NCI-H187 treated with DMSO at 0.1 percent for 48 hours (cell line): ENCODE measurements at regions not wholly inside any gene's neighbourhood (a gene's known extent, or its start where the extent isn't known, plus 50 kb on each side); places are given as distances from the start of the nearest gene placed in this dataset.

Source experiments
- DNase-seq: peaks from one replicate; lab custom pipeline; 2025; lab: John Stamatoyannopoulos, UW

DNA sequence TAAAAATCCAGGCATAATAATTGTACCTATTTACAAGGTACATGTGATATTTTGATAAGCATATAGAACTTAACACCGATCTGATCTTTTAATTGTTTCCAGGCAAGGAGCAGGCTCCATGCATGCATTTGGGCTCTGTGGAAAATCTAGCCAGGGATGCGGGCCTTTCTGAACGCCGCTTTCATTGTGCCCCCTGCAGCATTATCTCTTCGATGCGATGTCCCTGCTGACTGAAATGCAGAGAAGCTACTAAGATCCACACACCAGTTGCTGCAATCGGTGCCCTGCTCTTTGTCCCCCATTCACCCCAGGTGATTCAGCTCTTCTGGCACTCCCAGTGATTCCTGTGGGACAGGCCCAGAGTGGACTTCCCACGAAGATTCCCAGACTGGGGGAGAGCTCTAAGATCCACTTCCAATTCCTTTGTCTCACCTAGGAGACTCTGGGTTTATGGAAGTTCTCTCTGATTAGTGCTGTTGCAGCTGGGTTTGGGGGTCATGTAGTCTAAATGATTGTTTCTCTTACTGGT is 254.3 kb upstream of the AGA start:
- no peak for DNase-seq

DNA sequence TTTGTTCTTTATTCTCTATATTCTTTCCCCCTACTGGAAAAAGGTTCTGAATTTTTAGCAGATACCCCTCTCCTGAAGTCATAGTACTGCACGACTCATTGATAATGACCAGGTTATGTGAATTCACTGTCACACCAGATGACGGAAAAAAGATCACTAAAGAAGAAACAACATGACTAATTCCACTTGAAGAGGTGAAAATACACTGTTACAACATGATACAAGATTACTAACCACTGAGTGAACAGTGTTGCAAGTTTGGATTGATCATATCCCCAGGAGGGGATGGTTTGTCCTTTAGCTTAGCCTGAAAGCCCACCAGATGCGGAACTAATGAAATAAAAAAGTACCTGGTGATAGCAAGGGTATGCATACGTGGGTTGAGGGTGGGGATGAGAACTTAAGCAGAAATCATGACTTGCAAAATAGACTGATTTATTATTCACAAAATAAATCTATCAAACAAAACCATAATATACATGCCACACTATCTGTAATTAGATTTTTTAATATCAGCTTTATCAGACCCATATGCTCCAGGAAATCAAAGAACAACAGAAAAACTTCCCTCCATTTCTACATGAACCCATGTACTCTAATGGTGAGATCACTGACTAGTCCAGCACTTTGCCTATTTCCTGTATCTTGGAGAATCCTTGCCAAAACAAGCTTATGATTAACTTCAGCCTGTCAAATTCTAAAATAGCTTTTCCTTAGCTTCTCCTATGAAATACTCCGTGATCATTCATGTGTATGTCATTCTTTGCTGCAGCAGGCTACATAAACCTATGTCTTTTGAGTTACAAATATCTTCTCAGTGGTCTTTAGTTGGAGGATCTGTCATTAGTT is 257.4 kb upstream of the AGA start:
- no peak for DNase-seq

DNA sequence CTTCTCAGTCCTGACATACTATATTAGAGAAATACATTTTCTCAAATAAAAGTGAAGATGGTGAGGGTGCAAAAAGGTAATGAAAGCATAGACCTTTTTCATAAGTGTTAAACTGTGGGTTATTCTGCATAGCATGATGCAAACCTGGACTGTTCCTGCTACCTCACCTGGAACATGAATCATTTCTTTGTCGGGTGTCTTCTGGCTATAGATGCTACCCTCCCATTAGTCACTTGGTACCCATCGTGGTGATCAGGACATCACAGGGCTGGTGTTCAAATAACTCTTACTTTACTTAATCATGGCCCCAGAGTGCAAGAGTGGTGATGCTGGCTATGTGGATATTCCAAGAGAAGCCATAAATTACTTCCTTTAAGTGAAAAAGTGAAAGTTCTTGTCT is 264.7 kb upstream of the AGA start:
- DNase-seq: no peak

DNA sequence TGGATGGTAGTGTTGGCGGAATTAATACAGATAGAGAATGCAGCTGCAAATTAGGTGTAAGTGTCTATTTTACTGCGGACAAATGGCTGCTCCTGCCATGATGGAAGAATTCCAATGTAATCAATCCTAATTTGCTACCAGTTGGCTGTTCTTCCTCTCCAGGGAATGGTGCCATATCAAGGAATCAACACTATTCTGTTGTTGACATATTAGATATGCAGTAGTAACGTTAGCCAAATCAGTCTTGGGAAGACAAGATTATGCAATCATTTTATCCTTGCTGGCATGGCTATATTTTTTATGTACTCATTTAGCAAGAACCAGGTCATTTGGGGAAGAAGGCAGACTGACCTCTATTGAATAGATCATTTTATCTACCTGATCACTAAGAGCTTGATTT is 271.2 kb upstream of the AGA start:
- no peak for DNase-seq

DNA sequence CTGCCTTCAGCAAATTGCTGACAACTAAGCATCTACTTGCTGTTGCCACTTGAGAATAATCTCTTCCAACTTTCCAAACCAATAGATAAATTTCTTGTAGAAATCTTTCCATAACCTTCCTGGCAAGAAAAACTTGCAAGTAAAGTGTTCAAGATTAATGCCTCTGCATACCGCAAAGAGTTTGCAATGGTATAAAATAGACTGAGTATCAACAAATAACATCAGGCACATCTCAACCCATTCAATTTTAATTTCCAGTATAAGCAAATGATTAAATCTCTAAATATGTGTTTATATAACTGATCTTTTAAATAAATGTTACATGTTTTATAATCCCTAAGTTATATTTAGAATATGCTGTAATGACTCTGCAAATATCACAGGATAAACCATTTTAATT is 275.2 kb upstream of the AGA start:
- DNase-seq: no peak

DNA sequence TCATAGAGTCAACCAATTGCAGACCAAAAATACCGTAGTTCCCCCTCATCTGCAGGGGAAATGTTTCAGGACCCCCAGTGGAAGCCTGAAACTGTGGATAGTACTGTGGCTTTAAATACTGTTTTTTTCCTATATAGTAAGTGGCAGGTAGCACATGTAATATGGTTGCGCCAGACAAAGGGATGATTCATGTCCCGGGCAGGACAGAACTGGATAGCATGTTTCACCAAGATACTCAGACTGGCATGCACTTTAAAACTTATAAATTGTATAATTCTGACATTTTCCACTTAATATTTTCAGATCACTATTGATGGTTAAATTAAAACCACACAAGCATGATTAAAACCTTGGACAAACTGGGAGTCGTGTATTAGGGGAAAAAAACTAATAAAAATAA is 276.3 kb upstream of the AGA start:
- no peak for DNase-seq

DNA sequence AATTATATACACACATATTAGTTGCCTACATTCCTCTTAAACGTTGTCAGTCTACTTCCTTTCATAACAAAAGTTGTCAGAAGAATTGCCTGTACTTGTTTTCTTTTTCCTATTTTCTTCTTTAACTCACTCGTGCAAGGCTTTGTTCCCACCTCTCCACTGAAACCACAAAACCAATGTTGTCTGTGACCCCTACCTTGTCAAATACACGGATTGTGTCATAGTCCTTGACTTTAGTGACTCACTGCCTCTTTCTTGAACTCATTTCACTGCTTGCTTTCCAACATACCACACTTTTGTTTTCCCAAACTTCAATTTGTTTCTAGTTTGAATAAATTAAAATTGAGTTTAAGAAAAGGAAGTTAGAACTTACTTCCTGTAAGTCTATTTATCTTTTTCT is 283.9 kb upstream of the AGA start:
- DNase-seq: no peak

DNA sequence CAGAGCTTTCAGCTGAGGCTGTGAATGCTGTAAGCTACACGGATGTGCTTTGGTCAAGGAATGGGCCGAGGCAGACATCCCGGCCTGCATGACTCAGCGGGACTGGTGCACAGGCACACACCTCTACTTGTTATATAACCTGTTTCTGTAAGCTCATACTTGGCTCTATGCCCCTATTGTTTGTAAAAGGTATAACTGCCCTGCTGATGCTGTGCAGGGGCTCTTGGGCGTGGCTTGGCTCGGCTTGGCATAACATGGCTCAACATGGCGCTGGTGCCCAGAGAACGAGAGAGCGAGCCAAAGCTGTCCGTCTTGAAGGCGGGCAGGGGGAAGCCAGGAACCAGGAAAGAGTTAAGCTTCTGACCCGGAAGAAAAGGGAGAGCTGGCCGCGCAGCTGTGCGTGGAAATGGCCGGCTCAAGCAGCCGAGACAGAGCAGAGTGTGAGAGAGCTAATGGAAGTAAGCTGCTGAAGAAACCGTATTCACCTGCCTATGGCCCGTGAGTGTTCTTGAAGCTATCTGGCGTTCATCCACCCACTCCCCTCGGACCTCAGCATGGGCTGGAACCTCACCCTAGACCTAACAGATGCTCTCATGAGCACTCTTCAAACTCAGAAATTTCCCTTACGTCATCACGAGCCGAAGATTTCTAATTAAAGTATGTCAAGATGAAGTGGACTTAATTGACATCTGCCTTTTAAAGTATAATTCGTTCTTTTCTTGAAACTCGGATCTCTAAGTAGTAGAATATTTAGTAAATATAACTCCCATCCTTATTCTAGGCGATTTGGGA is 286.3 kb upstream of the AGA start:
- DNase-seq: no peak

DNA sequence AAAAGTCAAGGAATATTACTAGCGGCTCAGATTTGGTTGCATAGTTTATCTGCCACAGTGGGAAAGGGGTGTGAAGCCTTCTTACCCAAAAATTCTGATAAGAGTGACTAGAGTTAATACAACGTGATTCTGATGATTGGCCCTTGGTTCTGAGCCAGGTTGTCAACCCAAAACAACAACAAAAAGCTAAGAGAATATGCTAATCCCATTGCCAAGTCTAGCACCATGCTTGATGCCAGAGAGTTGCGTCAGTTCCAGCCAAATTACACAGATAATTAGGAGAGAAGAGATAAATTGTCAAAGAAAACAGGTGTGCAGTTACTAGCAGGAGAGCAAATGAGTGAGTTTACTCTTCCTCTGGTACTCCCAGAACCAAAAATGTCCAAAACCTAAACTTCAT is 287.4 kb upstream of the AGA start:
- DNase-seq: no peak

DNA sequence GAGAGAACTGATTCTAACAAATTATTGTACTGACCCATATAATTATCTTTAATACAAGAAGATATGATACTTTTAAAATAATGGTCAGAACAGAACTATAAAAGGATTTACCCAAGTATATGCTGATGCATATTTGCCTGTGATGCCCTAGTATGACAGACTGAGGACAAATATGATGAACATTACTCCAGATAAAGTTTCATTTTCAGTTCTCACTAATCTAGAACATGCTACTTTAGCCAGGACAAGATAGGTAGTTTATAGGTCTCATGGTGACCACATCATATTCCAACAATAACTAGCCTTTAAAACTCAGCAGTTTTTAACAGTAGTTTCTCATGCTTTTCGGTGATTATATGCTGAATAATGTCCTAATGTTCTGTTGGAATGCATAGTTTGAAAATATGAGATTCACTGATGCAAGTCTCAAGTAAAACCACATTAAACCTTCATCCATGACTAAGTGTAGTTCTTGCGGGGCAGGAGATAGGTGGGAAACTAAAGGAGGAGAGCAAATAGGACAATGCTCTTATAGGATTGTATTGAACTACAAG is 295.2 kb upstream of the AGA start:
- no peak for DNase-seq

DNA sequence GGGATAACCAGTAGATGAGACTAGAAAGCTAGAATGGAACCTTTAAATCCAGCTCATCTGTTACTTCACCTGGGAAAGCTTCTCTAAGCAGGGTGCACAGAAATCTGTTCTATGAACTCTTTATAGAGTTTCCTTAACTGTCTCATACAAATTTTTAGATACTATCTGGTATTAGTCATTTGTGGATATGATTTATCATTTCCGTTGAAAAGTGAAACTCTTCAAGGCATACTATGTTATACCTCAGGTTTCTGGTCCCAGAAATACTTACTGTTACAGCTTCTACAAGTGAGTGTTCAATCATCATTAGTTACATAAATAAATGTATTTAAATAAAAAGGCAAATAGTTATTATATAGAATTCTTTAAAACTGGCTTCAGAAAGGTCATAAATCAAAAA is 298.3 kb upstream of the AGA start:
- DNase-seq: no peak

DNA sequence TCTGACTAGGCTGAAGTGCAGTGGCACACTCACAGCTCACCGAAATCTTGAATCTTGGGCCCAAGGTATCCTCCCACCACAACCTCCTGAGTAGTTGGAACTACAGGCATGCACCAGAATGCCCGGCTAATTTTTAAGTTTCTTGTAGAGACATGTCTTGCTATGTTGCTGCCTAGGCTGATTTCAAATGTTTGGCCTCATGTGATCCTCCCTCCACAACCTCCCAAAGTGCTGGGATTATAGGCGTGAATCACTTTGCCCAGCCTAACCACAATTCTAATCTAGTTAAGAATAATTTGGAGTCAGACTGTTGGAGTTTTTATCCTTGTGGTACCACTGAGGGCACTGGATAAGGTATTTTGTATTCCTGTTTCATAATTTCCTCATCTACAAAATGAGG is 317.5 kb upstream of the AGA start:
- no peak for DNase-seq

DNA sequence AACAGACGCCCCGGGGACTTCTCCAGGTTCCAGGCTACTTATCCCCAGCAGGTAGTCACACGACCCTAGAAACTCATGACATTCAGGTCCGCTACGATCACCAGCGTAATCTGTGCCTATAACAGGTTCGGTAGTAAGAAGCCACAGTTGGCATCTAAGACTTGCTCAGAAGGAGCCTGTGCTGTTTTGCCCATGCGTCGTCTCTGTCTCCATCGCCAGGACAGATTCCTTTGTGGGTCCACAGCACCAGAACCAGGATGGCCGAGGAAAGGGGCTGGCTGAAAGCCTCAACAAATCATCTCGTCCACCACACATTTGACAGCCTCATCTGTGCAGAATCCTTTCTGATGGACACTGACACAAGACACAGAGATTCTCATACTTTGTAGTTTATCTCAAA is 319.5 kb upstream of the AGA start:
- DNase-seq: no peak

DNA sequence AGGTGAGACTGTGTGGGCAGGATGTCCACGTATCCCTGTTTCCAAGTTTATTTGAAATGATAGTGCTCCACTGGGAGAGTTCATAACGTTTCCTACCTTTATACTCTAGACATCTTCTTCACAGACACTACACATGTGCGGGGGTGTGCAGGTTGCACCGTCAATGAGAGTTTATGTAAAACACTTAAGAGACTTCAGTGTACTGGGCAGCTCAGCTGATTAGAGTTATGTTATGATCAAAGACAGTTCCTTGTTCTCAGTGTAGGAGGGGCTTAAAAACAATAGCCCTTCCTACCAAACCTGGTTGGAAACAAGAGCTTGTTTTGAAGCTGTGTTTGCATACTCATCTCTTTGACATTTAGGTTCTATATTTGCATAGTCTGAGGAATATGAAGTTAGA is 326.9 kb upstream of the AGA start:
- no peak for DNase-seq

DNA sequence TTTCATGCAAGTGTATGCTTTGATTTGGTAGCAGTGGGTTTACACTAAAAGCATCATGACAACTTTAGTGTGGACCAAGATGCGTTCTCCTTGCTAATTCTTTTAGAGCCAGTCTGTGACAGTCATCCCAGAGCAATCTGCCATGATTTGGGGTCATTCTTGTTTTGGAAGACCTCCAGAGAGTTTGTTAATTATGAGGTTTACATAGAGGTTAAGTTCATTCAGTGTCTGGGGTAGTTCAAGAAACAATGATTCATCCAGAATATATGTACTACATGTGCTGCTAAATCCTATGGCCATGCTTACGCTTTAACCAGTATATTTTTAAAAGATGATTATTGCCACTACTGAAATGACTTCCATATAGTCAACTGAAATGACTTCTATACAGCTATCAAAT is 328.5 kb upstream of the AGA start:
- no peak for DNase-seq

DNA sequence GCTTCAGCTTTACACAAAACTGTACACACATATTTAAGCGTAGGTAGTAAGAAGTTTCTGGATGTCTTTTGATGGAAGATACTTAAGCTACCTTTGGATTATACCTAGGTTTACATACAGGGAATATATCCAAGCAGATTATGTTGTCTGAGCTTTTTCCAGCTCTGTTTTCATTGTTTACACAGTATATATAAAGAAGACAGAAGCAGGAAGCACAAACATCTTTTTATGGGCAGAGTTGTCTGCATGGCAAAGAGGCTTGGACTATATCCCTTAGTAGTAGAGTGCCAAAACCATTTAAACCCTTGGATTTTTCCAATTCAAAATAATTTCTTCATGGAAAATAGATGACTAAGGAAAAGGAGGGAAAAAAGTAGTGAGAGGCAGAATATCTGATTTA is 329.4 kb upstream of the AGA start:
- no peak for DNase-seq

DNA sequence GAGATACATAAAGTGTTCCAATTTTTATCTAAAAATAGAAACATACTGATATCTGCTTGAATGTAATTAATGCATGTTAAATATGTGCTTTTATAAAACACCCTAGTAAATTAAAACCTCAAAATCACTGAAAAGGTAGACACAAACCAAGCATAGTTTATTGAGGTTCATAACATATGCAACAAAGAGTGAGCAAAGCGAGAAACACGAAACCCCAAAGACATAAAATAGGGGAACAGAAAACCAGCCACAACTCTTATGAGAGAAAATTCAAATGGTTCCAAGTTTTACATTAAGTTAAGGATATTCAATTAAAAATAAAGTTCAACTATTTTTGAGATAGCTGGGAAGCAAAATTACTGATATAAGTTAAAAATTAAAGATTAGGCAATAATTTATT is 336.4 kb upstream of the AGA start:
- no peak for DNase-seq

DNA sequence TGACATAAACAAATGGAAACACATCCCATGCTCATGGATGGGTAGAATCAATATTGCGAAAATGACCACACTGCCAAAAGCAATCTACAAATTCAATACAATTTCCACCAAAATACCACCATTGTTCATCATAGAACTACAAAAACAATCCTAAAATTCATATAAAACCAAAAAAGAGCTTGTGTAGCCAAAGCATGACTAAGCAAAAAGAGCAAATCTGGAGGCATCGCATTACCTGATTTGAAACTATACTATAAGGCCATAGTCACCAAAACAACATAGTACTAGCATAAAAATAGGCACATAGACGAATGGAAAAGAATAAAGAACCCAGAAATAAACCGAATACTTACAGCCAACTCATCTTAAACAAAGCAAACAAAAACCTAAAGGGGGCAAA is 342.8 kb upstream of the AGA start:
- no peak for DNase-seq

DNA sequence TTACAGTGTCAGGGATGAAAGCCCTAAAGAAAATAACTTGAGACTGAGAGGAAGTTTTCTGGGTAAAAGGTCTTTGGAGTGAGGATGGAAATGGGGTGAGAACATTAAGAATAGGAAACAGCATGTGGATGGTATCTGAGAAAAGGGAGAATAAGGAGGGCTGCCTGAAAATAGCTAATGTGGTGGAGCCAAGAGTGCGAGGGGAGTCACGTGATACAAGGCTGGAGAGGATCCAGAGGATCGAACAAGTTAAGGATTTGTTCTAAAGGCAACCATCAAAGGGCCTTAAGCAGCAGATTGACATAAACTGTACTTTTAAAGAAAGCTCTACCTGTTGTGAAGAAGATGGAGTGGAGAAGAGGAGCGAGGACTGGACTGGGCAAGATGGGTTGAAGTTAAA is 347.4 kb upstream of the AGA start:
- DNase-seq: no peak

DNA sequence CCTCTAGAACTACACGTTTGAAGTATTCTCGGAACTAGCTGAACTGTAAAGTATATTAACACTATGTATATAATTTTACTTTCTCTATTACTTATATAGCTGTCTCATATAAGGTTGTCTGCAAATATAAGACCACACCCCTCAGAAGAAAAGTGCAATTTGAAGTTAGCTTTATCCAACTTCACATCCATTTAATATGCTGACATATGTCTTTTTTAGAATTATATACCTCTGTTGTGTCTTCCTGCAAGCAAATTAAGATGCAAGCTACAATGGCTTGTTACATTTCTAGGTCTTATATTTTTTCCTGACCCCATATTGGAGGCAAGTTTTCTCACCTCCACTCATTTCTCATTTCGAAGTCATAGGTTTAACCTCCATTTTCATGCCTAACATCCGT is 349.0 kb upstream of the AGA start:
- no peak for DNase-seq

DNA sequence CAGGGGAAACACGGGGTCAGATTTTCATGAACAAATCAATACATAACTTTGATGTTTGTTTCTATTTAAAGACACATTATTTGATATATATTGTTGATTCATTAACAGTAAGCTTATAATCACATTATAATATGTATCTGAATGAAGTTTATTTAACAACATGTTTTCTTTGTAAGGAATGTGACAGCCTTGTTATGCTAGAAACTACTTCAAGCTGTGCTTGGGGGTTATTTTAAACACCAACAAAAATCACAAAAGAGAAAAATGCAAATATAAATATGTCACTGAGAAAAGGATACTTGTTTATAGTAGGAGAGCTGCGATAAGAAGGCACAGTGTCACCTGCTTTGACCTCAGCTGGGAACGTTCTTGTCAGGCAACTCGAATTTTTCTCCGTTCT is 354.6 kb upstream of the AGA start:
- DNase-seq: no peak

DNA sequence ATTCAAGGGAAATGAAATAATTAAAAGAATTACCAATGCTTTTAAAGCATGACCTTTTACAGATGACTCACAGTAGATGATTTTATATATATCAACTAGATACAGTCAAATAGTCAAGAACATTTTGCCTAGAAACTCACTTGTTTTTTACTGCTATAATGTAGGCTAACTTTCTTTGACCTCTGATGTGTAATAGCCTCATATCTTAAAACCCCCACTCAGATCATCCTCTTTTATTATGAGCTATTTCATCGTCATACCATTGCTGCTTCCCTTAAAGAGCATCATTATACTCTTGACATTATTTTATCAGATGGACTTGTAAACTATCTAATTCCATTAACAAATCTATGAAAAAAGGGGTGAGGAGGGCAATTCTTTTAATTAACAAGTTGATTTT is 355.9 kb upstream of the AGA start:
- DNase-seq: no peak

DNA sequence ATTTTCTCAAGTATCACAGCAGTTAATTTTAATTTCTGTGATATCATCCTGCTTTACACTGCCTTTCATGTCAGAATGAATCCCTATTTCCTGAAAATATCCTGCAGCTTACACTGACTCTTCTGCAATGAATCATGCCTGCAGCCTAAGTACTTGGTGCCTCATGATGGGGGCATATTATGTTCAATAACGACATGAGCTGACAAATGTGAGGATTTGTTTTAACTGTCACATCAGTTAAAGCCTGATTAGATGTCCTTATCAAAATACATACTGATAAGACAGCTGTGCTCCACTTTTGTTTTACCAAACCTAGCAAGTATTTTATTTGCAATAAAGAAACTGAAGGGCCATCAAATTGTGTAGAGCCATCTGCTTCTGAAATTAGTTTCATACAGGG is 359.9 kb upstream of the AGA start:
- no peak for DNase-seq
